HepG2 (cell line): ENCODE measurements at regions not wholly inside any gene's neighbourhood (a gene's known extent, or its start where the extent isn't known, plus 50 kb on each side); places are given as distances from the start of the nearest gene placed in this dataset.

Experiments used
- CHD4 ChIP-seq: fragments of 200-600 bp; sonication (generic); IDR thresholded peaks from 2 replicates; pipeline ENCODE4 v1.7.0; 2017; ENCODE audit warnings: mild to moderate bottlenecking, low read length, borderline replicate concordance
- ZBTB21 ChIP-seq: sonication (generic); formaldehyde crosslinking; IDR thresholded peaks from 2 replicates; pipeline ENCODE4 v1.4.0; 2020; ENCODE audit warnings: missing genetic modification reagents
- ZNF512 ChIP-seq: sonication (generic); formaldehyde crosslinking; IDR thresholded peaks from 2 replicates; pipeline ENCODE4 v1.4.0; 2020; ENCODE audit warnings: mild to moderate bottlenecking, missing genetic modification reagents
- ZNF816 ChIP-seq: sonication (generic); formaldehyde crosslinking; IDR thresholded peaks from 2 replicates; pipeline ENCODE4 v1.8.0; 2022; ENCODE audit warnings: missing genetic modification reagents, mild to moderate bottlenecking, borderline replicate concordance
- TF ChIP-seq, protein P1 (sequence below): sonication (generic); formaldehyde crosslinking; IDR thresholded peaks from 2 replicates; pipeline ENCODE4 v1.9.0; 2021; ENCODE audit warnings: mild to moderate bottlenecking, missing genetic modification reagents

DNA sequence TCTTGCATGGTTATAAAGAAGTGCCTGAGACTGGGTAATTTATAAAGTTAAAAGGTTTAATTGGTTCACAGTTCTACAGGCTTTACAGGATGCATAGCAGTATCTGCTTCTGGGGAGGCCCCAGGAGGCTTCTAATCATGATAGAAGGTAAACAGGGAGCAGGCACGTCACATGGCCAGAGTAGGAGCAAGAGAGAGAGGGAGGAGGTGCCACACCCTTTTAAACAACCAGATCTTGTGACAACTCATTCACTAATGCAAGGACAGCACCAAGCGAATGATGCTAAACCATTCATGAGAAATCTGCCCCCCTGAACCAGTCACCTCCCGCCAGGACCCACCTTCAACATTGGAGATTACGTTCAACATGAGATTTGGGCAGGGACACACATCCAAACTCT, 141.1 kb downstream of the EN1 start:
- no peak for TF ChIP-seq ZNF816
- no peak for TF ChIP-seq CHD4
- TF ChIP-seq ZBTB21 (CRISPR knock-in tag), result no peak
- no peak for TF ChIP-seq ZNF512 (CRISPR knock-in tag)
- TF ChIP-seq, protein P1, sequence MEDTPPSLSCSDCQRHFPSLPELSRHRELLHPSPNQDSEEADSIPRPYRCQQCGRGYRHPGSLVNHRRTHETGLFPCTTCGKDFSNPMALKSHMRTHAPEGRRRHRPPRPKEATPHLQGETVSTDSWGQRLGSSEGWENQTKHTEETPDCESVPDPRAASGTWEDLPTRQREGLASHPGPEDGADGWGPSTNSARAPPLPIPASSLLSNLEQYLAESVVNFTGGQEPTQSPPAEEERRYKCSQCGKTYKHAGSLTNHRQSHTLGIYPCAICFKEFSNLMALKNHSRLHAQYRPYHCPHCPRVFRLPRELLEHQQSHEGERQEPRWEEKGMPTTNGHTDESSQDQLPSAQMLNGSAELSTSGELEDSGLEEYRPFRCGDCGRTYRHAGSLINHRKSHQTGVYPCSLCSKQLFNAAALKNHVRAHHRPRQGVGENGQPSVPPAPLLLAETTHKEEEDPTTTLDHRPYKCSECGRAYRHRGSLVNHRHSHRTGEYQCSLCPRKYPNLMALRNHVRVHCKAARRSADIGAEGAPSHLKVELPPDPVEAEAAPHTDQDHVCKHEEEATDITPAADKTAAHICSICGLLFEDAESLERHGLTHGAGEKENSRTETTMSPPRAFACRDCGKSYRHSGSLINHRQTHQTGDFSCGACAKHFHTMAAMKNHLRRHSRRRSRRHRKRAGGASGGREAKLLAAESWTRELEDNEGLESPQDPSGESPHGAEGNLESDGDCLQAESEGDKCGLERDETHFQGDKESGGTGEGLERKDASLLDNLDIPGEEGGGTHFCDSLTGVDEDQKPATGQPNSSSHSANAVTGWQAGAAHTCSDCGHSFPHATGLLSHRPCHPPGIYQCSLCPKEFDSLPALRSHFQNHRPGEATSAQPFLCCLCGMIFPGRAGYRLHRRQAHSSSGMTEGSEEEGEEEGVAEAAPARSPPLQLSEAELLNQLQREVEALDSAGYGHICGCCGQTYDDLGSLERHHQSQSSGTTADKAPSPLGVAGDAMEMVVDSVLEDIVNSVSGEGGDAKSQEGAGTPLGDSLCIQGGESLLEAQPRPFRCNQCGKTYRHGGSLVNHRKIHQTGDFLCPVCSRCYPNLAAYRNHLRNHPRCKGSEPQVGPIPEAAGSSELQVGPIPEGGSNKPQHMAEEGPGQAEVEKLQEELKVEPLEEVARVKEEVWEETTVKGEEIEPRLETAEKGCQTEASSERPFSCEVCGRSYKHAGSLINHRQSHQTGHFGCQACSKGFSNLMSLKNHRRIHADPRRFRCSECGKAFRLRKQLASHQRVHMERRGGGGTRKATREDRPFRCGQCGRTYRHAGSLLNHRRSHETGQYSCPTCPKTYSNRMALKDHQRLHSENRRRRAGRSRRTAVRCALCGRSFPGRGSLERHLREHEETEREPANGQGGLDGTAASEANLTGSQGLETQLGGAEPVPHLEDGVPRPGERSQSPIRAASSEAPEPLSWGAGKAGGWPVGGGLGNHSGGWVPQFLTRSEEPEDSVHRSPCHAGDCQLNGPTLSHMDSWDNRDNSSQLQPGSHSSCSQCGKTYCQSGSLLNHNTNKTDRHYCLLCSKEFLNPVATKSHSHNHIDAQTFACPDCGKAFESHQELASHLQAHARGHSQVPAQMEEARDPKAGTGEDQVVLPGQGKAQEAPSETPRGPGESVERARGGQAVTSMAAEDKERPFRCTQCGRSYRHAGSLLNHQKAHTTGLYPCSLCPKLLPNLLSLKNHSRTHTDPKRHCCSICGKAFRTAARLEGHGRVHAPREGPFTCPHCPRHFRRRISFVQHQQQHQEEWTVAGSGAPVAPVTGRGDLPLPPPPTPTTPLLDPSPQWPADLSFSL (CRISPR knock-in tag), result no peak
